OCI-LY7 (cell line): ENCODE measurements at regions not wholly inside any gene's neighbourhood (a gene's known extent, or its start where the extent isn't known, plus 50 kb on each side); places are given as distances from the start of the nearest gene placed in this dataset.

ENCODE experiments used
- BruUV-seq: library from RNA; stranded (reverse); fragments of 400-500 nt; replicated peaks from 2 replicates; lab custom pipeline; 2021; lab: Mats Ljungman, UMichigan
- CTCF ChIA-PET: fragments of 300-600 bp; sonication (Branson Sonifier 250); formaldehyde crosslinking; loops from one replicate; lab custom pipeline; 2022; ENCODE audit warnings: antibody characterized with exemption; ENCODE audit not compliant: unreplicated experiment; lab: Charles Lee
- POLR2A ChIA-PET: fragments of 300-600 bp; sonication (Branson Sonifier 250); formaldehyde crosslinking; loops from one replicate; lab custom pipeline; 2022; ENCODE audit warnings: antibody characterized with exemption; lab: Charles Lee
- DNase-seq: peaks from one replicate; pipeline ENCODE4 v3.0.0-alpha.2; 2015; ENCODE audit warnings: low spot score
- H2AFZ ChIP-seq: fragments of 200-600 bp; sonication (generic), shearing (Covaris generic); 2 replicates; pipeline ENCODE4 v1.6.1; 2014; ENCODE audit warnings: mild to moderate bottlenecking, antibody characterized with exemption, low read length, moderate library complexity
- H3K27ac ChIP-seq: fragments of 200-600 bp; sonication (generic); 2 replicates; pipeline ENCODE4 v1.5.1; 2014; ENCODE audit warnings: mixed run types, low read depth, mild to moderate bottlenecking, moderate library complexity, low read length, inconsistent platforms; ENCODE audit not compliant: poor library complexity, severe bottlenecking
- H3K36me3 ChIP-seq: fragments of 200-600 bp; sonication (generic); 2 replicates; pipeline ENCODE4 v1.6.1; 2014; ENCODE audit warnings: mild to moderate bottlenecking, antibody characterized with exemption, low read length, moderate library complexity, mixed read lengths; ENCODE audit not compliant: insufficient read depth
- H3K4me1 ChIP-seq: fragments of 200-600 bp; sonication (generic); 2 replicates; pipeline ENCODE4 v1.5.1; 2014; ENCODE audit warnings: mild to moderate bottlenecking, low read length; ENCODE audit not compliant: insufficient read depth, poor library complexity, severe bottlenecking
- H3K4me2 ChIP-seq: fragments of 200-600 bp; sonication (generic); 2 replicates; pipeline ENCODE4 v1.6.1; 2014; ENCODE audit warnings: mild to moderate bottlenecking, low read length
- H3K4me3 ChIP-seq: fragments of 200-600 bp; sonication (generic); 2 replicates; pipeline ENCODE4 v1.5.1; 2014; ENCODE audit warnings: mild to moderate bottlenecking, low read depth, low read length; ENCODE audit not compliant: poor library complexity, severe bottlenecking
- H3K79me2 ChIP-seq: fragments of 200-600 bp; sonication (generic); 2 replicates; pipeline ENCODE4 v1.6.1; 2016; ENCODE audit warnings: low read depth, mild to moderate bottlenecking, low read length, moderate library complexity, mixed read lengths; ENCODE audit not compliant: insufficient read depth
- H3K9me2 ChIP-seq: fragments of 200-600 bp; sonication (generic); 2 replicates; pipeline ENCODE4 v1.6.1; 2016; ENCODE audit warnings: mild to moderate bottlenecking, low read length, mixed read lengths; ENCODE audit not compliant: insufficient read depth
- H3K9me3 ChIP-seq: fragments of 200-600 bp; sonication (generic); 2 replicates; pipeline ENCODE4 v1.6.1; 2014; ENCODE audit warnings: mild to moderate bottlenecking, mixed run types, low read length, mixed read lengths
- H4K20me1 ChIP-seq: fragments of 200-600 bp; sonication (generic); 2 replicates; pipeline ENCODE4 v1.6.1; 2014; ENCODE audit warnings: mild to moderate bottlenecking, antibody characterized with exemption, low read length, moderate library complexity, mixed read lengths; ENCODE audit not compliant: insufficient read depth
- CTCF ChIP-seq: fragments of 200-600 bp; sonication (generic); conservative IDR thresholded peaks from 2 replicates; pipeline ENCODE4 v1.5.1; 2014; ENCODE audit warnings: mild to moderate bottlenecking, antibody characterized with exemption, low read length, moderate library complexity, mixed read lengths
- EZH2phosphoT487 ChIP-seq: fragments of 200-600 bp; sonication (generic); IDR thresholded peaks from 2 replicates; pipeline ENCODE4 v1.6.1; 2018; ENCODE audit warnings: low read depth, borderline replicate concordance, mild to moderate bottlenecking, mixed run types, antibody characterized with exemption, low read length, moderate library complexity, mixed read lengths
- intact Hi-C: fragments of 100-400 bp; cut with micrococcal nuclease; formaldehyde crosslinking; loops from one replicate; pipeline ENCODE4 v1.10.0; 2022; ENCODE audit not compliant: unreplicated experiment

DNA sequence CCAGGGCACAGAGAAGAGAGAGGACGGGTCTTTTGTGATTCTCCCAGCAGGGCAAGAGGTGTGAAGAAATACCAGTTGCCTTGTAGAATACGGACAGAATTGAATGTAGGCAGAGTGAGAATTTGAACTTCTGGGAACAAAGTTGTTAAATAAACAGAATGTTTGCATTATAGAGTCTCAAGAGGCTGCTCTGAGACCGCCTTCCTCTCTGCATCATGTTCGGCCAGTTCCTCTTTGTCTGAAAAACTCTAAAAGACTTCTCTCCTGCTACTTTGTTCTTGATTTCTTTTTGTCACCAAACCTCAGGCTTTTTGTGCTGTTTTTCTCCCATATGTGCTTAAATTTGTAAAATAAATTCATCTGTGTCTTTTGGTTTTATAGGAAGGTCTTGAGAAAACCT lies 256.4 kb downstream of the DLEU7 start:
- no peak for TF ChIP-seq CTCF
- no peak for TF ChIP-seq EZH2phosphoT487
- ChIA-PET CTCF (no interaction called here), POLR2A (interaction anchor here (0.6 to 2.5 kb wide), 5 partner anchors 9 to 46 kb away, joined by 3 to 9 read pairs (median 3); no protein-coding TSS in a partner anchor)
- Histone ChIP-seq H2AFZ (peak overlapping the region; percentile 75; the same call in 1 of the 2 replicates), H4K20me1 (no peaks in the 10 kb centered on the region), H3K9me2 (no peaks in the 10 kb centered on the region), H3K4me1 (peaks cover 42% of the 10 kb centered on the region), H3K27ac (no peak overlapping the region), H3K79me2 (no peaks in the 10 kb centered on the region), H3K36me3 (no peaks in the 10 kb centered on the region), H3K4me3 (no peak overlapping the region), H3K4me2 (peak overlapping the region; percentile 43), H3K9me3 (no peaks in the 10 kb centered on the region; the same call in 1 of the 2 replicates)
- no TSS peak for BruUV-seq
- peak; percentile 40 for DNase-seq
- intact Hi-C loops: no loop called here

DNA sequence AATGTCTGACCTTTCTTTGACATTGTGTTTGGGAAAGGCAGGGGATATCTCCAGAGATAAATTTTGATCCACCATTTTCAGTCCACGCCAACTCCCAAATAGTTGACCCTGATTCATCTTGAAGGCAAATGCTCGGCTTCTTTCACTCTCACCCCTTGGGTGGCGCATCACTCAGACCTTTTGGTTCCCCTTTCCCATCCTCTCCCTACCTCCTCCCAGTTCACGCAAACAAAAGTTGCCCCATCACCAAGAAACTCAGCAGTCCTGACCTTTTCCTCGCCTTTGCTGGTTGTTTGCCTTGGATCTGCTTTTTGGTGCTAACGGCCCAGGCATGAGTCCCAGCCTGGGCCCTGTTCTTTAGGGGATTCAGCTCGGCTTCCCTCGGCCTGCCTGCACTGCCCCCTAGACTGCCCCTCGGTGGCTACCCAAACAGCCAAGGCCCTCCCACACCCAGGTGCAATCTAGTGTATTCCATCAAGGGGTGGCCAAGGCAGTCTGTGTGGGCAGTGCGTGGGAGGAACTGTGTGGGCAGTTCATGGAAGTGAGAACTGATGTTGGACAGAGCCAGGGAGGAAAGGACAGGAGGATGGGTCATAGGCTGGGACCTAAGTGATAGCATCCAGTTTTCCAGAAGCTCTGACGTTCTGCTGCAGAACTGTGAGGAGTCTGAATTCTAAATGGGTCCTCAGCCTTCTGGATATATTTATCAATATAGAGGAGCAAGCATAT lies 255.7 kb downstream of the DLEU7 start:
- no peaks in the 10 kb centered on the region; the same call in 1 of the 2 replicates for H3K9me3 ChIP-seq
- no peak for DNase-seq
- BruUV-seq: no TSS peak
- peaks cover 49% of the 10 kb centered on the region for H3K4me1 ChIP-seq
- CTCF ChIA-PET: no interaction called here
- no peaks in the 10 kb centered on the region for H3K79me2 ChIP-seq
- no peaks in the 10 kb centered on the region for H3K9me2 ChIP-seq
- POLR2A ChIA-PET: interaction anchor here (0.6 to 2.5 kb wide), 7 partner anchors 9 to 195 kb away, joined by 3 to 9 read pairs (median 3); no protein-coding TSS in a partner anchor
- H3K27ac ChIP-seq: no peak overlapping the region
- TF ChIP-seq CTCF: no peak
- TF ChIP-seq EZH2phosphoT487: no peak
- intact Hi-C loops: no loop called here
- no peak overlapping the region for H3K4me3 ChIP-seq
- peak overlapping the region; percentile 43; the same call in 1 of the 2 replicates for H3K4me2 ChIP-seq
- H4K20me1 ChIP-seq: no peaks in the 10 kb centered on the region
- no peaks in the 10 kb centered on the region for H3K36me3 ChIP-seq
- peak overlapping the region; percentile 75; the same call in 1 of the 2 replicates for H2AFZ ChIP-seq
